GM23338 (cell line): ENCODE measurements at regions not wholly inside any gene's neighbourhood (a gene's known extent, or its start where the extent isn't known, plus 50 kb on each side); places are given as distances from the start of the nearest gene placed in this dataset.

Experiments used
- ATAC-seq: fragments of 200-7000 bp; cut with Tn5 transposase; 3 replicates; pipeline ENCODE4 v1.9.1; 2020
- DNase-seq: peaks from one replicate; pipeline ENCODE4 v3.0.0-alpha.2; 2015; ENCODE audit warnings: low spot score
- H2AFZ ChIP-seq: fragments of 200-600 bp; sonication (generic); 2 replicates; pipeline ENCODE4 v1.8.0; 2016; ENCODE audit warnings: antibody characterized with exemption, mild to moderate bottlenecking, moderate library complexity
- H3F3A ChIP-seq: fragments of 200-600 bp; sonication (generic); replicated peaks from 2 replicates; pipeline ENCODE4 v1.8.0; 2017; ENCODE audit warnings: antibody characterized with exemption, mixed run types, low read depth
- H3K27ac ChIP-seq: fragments of 200-600 bp; sonication (generic); 2 replicates; pipeline ENCODE4 v1.6.1; 2016; ENCODE audit warnings: low read depth
- H3K27me3 ChIP-seq: fragments of 200-600 bp; sonication (generic); 2 replicates; pipeline ENCODE4 v1.8.0; 2016; ENCODE audit warnings: mild to moderate bottlenecking, mixed run types, moderate library complexity; ENCODE audit not compliant: insufficient read depth
- H3K36me3 ChIP-seq: fragments of 200-600 bp; sonication (generic); 2 replicates; pipeline ENCODE4 v1.8.0; 2016; ENCODE audit warnings: mild to moderate bottlenecking; ENCODE audit not compliant: insufficient read depth
- H3K4me1 ChIP-seq: fragments of 200-600 bp; sonication (generic); 2 replicates; pipeline ENCODE4 v1.8.0; 2016; ENCODE audit warnings: mild to moderate bottlenecking, moderate library complexity; ENCODE audit not compliant: insufficient read depth
- H3K4me2 ChIP-seq: fragments of 200-600 bp; sonication (generic); 2 replicates; pipeline ENCODE4 v1.7.1; 2017; ENCODE audit warnings: mixed run types
- H3K4me3 ChIP-seq: fragments of 200-600 bp; sonication (generic); 2 replicates; pipeline ENCODE4 v1.6.1; 2016; ENCODE audit warnings: mixed run types
- H3K79me2 ChIP-seq: fragments of 200-600 bp; sonication (generic); replicated peaks from 2 replicates; pipeline ENCODE4 v1.8.0; 2017; ENCODE audit warnings: mild to moderate bottlenecking; ENCODE audit not compliant: insufficient read depth
- H3K9me2 ChIP-seq: fragments of 200-600 bp; sonication (generic); 2 replicates; pipeline ENCODE4 v1.8.0; 2017; ENCODE audit not compliant: insufficient read depth
- H4K20me1 ChIP-seq: fragments of 200-600 bp; sonication (generic); replicated peaks from 2 replicates; pipeline ENCODE4 v1.8.0; 2017; ENCODE audit warnings: mild to moderate bottlenecking; ENCODE audit not compliant: insufficient read depth
- H3K27ac Mint-ChIP-seq: 2 replicates; pipeline ENCODE4 v1.8.0; 2020; ENCODE audit warnings: inconsistent platforms, mild to moderate bottlenecking, moderate library complexity, mixed read lengths
- H3K27me3 Mint-ChIP-seq: 3 replicates; pipeline ENCODE4 v1.8.0; 2022; ENCODE audit warnings: low read depth, mild to moderate bottlenecking, moderate library complexity, mixed read lengths, inconsistent platforms; ENCODE audit not compliant: insufficient read depth, poor library complexity
- H3K36me3 Mint-ChIP-seq: 3 replicates; pipeline ENCODE4 v1.8.0; 2021; ENCODE audit warnings: low read depth, mild to moderate bottlenecking, inconsistent platforms, moderate library complexity, mixed read lengths
- H3K4me1 Mint-ChIP-seq: 3 replicates; pipeline ENCODE4 v1.8.0; 2020; ENCODE audit warnings: mild to moderate bottlenecking, inconsistent platforms, mixed read lengths
- H3K4me3 Mint-ChIP-seq: 3 replicates; pipeline ENCODE4 v1.8.0; 2021; ENCODE audit warnings: moderate library complexity, mild to moderate bottlenecking, inconsistent platforms, mixed read lengths
- H3K9me3 Mint-ChIP-seq: 3 replicates; pipeline ENCODE4 v1.8.0; 2020; ENCODE audit warnings: moderate library complexity, mild to moderate bottlenecking, inconsistent platforms, mixed read lengths
- CREB1 ChIP-seq: fragments of 250-450 bp; sonication (Bioruptor Pico); IDR thresholded peaks from 2 replicates; pipeline ENCODE4 v1.5.0; 2020; ENCODE audit warnings: low read depth, mild to moderate bottlenecking, moderate library complexity
- EZH2 ChIP-seq: fragments of 200-600 bp; sonication (generic); IDR thresholded peaks from one replicate; pipeline ENCODE4 v1.8.0; 2017; ENCODE audit warnings: antibody characterized with exemption, mild to moderate bottlenecking, low read depth; ENCODE audit not compliant: unreplicated experiment
- EZH2phosphoT487 ChIP-seq: fragments of 200-600 bp; sonication (generic); IDR thresholded peaks from one replicate; pipeline ENCODE4 v1.8.1; 2018; ENCODE audit warnings: antibody characterized with exemption; ENCODE audit not compliant: unreplicated experiment
- JUNB ChIP-seq: IDR thresholded peaks from one replicate; pipeline ENCODE4 v1.6.1; 2016; ENCODE audit warnings: antibody characterized with exemption; ENCODE audit not compliant: unreplicated experiment
- POLR2AphosphoS5 ChIP-seq: IDR thresholded peaks from 2 replicates; pipeline ENCODE4 v1.6.1; 2016; ENCODE audit warnings: antibody characterized with exemption, low read depth
- ZNF114 ChIP-seq: fragments of 250-450 bp; sonication (Bioruptor Pico); IDR thresholded peaks from 2 replicates; pipeline ENCODE4 v1.5.0; 2020; ENCODE audit warnings: mild to moderate bottlenecking, moderate library complexity
- ZNF331 ChIP-seq: fragments of 250-450 bp; sonication (Bioruptor Pico); IDR thresholded peaks from 2 replicates; pipeline ENCODE4 v1.5.0; 2020; ENCODE audit warnings: low read depth, mild to moderate bottlenecking, moderate library complexity
- TF ChIP-seq, protein P1 (sequence below), 2 experiments: fragments of 200-600 bp in 1 of 2; sonication (generic) in 1 of 2; conservative IDR thresholded peaks; 2 replicates each; pipeline versions ENCODE4 v1.5.1 to v1.6.1; 2016 to 2017; ENCODE audit warnings: antibody characterized with exemption in 2 of 2, low read depth in 2 of 2, mild to moderate bottlenecking in 2 of 2, moderate library complexity in 1 of 2
- TF ChIP-seq, protein P2 (sequence below): fragments of 250-450 bp; sonication (Bioruptor Pico); IDR thresholded peaks from 2 replicates; pipeline ENCODE4 v1.5.0; 2020; ENCODE audit warnings: mild to moderate bottlenecking, moderate library complexity

DNA sequence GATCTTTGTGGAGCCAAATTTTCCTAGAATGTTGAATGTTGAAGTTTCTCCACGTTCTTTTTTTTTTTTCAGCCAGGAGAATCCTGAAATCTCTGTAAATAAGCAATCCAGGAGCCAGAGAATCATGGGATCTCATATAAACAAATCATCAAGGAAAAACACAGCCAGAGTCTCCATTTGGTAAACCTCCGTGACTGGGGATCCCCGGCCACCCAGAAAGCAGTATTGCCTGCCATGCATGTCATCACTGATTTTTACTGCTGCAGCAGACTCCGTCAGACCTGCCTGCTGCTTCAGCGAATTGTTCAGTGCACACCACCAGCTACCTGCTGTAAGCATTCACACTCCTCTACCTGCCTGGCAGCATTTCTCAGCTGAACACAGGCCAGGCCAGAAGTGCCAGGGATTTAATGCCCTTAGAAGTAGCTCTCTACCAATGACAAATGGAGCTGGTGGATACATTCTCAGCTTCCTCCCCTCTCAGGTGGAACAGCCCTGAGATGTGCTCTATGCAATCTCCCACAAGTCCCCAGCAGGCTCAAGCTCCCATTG is 158.6 kb downstream of the CYLD start (continued):
- TF ChIP-seq ZNF114 = no peak
- no peak for TF ChIP-seq POLR2AphosphoS5
- TF ChIP-seq, protein P1, sequence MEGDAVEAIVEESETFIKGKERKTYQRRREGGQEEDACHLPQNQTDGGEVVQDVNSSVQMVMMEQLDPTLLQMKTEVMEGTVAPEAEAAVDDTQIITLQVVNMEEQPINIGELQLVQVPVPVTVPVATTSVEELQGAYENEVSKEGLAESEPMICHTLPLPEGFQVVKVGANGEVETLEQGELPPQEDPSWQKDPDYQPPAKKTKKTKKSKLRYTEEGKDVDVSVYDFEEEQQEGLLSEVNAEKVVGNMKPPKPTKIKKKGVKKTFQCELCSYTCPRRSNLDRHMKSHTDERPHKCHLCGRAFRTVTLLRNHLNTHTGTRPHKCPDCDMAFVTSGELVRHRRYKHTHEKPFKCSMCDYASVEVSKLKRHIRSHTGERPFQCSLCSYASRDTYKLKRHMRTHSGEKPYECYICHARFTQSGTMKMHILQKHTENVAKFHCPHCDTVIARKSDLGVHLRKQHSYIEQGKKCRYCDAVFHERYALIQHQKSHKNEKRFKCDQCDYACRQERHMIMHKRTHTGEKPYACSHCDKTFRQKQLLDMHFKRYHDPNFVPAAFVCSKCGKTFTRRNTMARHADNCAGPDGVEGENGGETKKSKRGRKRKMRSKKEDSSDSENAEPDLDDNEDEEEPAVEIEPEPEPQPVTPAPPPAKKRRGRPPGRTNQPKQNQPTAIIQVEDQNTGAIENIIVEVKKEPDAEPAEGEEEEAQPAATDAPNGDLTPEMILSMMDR (conservative IDR thresholded peaks at IDR 0.05; ENCODE audit: low read depth in 2 of 2) = no peak
- TF ChIP-seq CREB1 = no peak
- no peak for TF ChIP-seq EZH2
- no peak for TF ChIP-seq JUNB

DNA sequence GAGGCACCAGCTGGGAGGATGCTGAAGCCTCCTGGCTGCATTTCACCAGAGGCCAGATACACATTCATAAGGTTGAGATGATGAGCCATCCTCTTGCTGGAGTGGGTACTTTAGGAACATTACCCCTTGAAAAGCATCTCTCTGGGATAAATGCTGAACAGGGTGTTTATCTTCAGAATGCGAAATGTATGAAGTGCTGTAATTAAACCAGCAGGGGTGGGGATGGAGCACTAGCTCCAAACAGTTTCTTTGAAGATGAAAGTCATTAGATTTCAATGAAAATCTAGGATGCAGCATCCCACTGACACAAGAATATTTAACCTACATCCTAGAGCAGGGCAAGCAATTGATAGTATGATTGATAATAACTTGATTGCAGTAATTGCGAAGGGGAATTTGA is 158.1 kb downstream of the CYLD start:
- Mint-ChIP-seq H3K4me1 (no peaks in the 10 kb centered on the region), H3K27ac (no peak overlapping the region)
- 0 out of 2 replicates have a peak, but pooled peaks cover 11% of the 10 kb centered on the region for H3K9me2 ChIP-seq

More for the DNA sequence above, 158.1 kb downstream of the CYLD start:
- Mint-ChIP-seq H3K36me3 (no peaks in the 10 kb centered on the region), H3K4me3 (no peak overlapping the region), H3K27me3 (no peaks in the 10 kb centered on the region), H3K9me3 (peaks cover 4% of the 10 kb centered on the region; the same call in 1 of the 3 replicates)
- no peaks in the 10 kb centered on the region for H3K27me3 ChIP-seq
- ATAC-seq (no peak), DNase-seq (no peak)
- H3K36me3 ChIP-seq = no peaks in the 10 kb centered on the region
- no peaks in the 10 kb centered on the region for H3K4me1 ChIP-seq
- H2AFZ ChIP-seq = no peak overlapping the region
- no peak overlapping the region for H3K4me3 ChIP-seq
- no peaks in the 10 kb centered on the region for H4K20me1 ChIP-seq
- no peak overlapping the region for H3K4me2 ChIP-seq
- TF ChIP-seq, protein P1 (conservative IDR thresholded peaks at IDR 0.05; ENCODE audit: low read depth in 2 of 2) = no peak
- TF ChIP-seq CREB1 = no peak
- no peak for TF ChIP-seq ZNF331 (CRISPR knock-in tag)
- TF ChIP-seq EZH2phosphoT487 = no peak
- TF ChIP-seq JUNB = no peak
- TF ChIP-seq, protein P2, sequence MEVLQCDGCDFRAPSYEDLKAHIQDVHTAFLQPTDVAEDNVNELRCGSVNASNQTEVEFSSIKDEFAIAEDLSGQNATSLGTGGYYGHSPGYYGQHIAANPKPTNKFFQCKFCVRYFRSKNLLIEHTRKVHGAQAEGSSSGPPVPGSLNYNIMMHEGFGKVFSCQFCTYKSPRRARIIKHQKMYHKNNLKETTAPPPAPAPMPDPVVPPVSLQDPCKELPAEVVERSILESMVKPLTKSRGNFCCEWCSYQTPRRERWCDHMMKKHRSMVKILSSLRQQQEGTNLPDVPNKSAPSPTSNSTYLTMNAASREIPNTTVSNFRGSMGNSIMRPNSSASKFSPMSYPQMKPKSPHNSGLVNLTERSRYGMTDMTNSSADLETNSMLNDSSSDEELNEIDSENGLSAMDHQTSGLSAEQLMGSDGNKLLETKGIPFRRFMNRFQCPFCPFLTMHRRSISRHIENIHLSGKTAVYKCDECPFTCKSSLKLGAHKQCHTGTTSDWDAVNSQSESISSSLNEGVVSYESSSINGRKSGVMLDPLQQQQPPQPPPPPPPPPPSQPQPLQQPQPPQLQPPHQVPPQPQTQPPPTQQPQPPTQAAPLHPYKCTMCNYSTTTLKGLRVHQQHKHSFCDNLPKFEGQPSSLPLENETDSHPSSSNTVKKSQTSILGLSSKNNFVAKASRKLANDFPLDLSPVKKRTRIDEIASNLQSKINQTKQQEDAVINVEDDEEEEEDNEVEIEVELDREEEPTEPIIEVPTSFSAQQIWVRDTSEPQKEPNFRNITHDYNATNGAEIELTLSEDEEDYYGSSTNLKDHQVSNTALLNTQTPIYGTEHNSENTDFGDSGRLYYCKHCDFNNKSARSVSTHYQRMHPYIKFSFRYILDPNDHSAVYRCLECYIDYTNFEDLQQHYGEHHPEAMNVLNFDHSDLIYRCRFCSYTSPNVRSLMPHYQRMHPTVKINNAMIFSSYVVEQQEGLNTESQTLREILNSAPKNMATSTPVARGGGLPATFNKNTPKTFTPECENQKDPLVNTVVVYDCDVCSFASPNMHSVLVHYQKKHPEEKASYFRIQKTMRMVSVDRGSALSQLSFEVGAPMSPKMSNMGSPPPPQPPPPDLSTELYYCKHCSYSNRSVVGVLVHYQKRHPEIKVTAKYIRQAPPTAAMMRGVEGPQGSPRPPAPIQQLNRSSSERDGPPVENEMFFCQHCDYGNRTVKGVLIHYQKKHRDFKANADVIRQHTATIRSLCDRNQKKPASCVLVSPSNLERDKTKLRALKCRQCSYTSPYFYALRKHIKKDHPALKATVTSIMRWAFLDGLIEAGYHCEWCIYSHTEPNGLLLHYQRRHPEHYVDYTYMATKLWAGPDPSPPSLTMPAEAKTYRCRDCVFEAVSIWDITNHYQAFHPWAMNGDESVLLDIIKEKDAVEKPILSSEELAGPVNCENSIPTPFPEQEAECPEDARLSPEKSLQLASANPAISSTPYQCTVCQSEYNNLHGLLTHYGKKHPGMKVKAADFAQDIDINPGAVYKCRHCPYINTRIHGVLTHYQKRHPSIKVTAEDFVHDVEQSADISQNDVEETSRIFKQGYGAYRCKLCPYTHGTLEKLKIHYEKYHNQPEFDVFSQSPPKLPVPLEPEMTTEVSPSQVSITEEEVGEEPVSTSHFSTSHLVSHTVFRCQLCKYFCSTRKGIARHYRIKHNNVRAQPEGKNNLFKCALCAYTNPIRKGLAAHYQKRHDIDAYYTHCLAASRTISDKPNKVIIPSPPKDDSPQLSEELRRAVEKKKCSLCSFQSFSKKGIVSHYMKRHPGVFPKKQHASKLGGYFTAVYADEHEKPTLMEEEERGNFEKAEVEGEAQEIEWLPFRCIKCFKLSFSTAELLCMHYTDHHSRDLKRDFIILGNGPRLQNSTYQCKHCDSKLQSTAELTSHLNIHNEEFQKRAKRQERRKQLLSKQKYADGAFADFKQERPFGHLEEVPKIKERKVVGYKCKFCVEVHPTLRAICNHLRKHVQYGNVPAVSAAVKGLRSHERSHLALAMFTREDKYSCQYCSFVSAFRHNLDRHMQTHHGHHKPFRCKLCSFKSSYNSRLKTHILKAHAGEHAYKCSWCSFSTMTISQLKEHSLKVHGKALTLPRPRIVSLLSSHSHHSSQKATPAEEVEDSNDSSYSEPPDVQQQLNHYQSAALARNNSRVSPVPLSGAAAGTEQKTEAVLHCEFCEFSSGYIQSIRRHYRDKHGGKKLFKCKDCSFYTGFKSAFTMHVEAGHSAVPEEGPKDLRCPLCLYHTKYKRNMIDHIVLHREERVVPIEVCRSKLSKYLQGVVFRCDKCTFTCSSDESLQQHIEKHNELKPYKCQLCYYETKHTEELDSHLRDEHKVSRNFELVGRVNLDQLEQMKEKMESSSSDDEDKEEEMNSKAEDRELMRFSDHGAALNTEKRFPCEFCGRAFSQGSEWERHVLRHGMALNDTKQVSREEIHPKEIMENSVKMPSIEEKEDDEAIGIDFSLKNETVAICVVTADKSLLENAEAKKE (CRISPR knock-in tag) = no peak
- no peaks in the 10 kb centered on the region for H3F3A ChIP-seq
- no peak overlapping the region for H3K27ac ChIP-seq
- H3K79me2 ChIP-seq = no peaks in the 10 kb centered on the region
